ENCODE measurements at regions not wholly inside any gene's neighbourhood (a gene's known extent, or its start where the extent isn't known, plus 50 kb on each side); places are given as distances from the start of the nearest gene placed in this dataset.

DNA sequence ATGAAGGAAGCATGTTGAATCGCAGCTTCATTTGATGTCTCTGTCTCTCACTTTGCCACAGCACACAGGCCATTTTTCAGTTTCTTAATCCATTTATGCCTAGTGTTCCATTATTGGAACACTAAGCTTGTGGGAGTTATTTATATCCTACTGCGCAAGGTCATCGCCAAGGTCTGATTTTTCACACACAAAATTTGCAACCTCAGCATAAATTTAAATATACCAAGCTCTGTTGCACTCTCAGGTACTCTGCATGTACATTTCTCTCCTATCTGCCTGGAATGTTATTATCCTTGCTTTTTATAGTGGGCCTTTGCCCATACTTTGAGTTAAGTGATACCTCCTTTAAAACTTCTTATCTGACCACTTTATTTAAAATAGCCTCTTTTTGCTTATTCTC is 519.2 kb upstream of the TOM1L1 start:
- no peak overlapping the region for H3K27ac ChIP-seq
- H3K9me3 ChIP-seq (ENCODE audit: severe bottlenecking), result no peaks in the 10 kb centered on the region
- no peaks in the 10 kb centered on the region for H3K36me3 ChIP-seq
- H3K27me3 ChIP-seq (ENCODE audit: insufficient read depth, low read depth, severe bottlenecking), result no peaks in the 10 kb centered on the region
- TF ChIP-seq, protein P1, sequence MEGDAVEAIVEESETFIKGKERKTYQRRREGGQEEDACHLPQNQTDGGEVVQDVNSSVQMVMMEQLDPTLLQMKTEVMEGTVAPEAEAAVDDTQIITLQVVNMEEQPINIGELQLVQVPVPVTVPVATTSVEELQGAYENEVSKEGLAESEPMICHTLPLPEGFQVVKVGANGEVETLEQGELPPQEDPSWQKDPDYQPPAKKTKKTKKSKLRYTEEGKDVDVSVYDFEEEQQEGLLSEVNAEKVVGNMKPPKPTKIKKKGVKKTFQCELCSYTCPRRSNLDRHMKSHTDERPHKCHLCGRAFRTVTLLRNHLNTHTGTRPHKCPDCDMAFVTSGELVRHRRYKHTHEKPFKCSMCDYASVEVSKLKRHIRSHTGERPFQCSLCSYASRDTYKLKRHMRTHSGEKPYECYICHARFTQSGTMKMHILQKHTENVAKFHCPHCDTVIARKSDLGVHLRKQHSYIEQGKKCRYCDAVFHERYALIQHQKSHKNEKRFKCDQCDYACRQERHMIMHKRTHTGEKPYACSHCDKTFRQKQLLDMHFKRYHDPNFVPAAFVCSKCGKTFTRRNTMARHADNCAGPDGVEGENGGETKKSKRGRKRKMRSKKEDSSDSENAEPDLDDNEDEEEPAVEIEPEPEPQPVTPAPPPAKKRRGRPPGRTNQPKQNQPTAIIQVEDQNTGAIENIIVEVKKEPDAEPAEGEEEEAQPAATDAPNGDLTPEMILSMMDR (IDR thresholded peaks at IDR 0.05; ENCODE audit: low read depth, low read length), result no peak
- H3K4me3 ChIP-seq (ENCODE audit: low read depth, low read length), result no peak overlapping the region
- no peak for DNase-seq

DNA sequence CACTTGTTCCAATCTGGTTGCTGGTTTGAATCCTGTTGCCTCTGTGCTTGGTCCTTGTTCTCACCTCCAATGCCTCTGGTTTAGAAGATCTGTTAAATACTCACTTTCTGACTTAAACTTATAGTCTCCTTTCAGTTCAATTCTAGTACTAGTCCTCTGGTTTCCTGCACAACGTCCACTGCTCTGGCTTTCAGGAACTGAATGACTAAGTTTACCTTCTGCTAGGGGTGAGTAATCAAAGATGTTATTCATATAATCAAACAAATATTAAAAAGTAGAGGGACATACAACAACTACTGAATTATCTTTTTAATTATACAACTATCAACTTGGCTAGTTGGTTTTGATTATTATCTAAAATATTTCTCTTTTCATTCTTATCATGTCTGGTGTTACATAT is 496.4 kb upstream of the TOM1L1 start:
- H3K27ac ChIP-seq, result no peak overlapping the region
- H3K36me3 ChIP-seq, result no peaks in the 10 kb centered on the region
- DNase-seq, result no peak
- H3K27me3 ChIP-seq (ENCODE audit: insufficient read depth, low read depth, severe bottlenecking), result no peaks in the 10 kb centered on the region
- TF ChIP-seq, protein P1 (IDR thresholded peaks at IDR 0.05; ENCODE audit: low read depth, low read length), result no peak
- H3K9me3 ChIP-seq (ENCODE audit: severe bottlenecking), result no peaks in the 10 kb centered on the region
- no peak overlapping the region for H3K4me3 ChIP-seq (ENCODE audit: low read depth, low read length)

DNA sequence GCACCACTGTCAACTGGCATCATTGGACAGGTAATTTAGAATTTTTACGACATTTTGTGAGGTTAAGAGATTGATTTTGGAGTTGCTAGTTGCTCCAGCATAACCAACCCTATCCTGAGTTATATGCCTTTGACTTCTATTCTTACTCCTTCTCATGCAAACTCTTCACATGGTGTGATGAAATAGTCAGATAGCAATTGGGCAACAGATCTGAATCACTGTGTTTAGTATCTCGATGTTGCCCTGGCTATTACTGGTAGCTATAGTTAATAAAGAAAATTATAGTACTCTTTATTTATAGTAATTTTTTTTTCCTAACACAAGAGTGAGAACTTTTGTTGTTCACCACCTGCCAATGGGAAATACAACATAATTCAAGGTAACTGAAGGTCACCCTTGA is 494.8 kb upstream of the TOM1L1 start:
- no peak overlapping the region for H3K27ac ChIP-seq
- no peak overlapping the region for H3K4me3 ChIP-seq (ENCODE audit: low read depth, low read length)
- TF ChIP-seq, protein P1 (IDR thresholded peaks at IDR 0.05; ENCODE audit: low read depth, low read length), result no peak
- no peak for DNase-seq
- no peaks in the 10 kb centered on the region for H3K9me3 ChIP-seq (ENCODE audit: severe bottlenecking)
- no peaks in the 10 kb centered on the region for H3K36me3 ChIP-seq
- H3K27me3 ChIP-seq (ENCODE audit: insufficient read depth, low read depth, severe bottlenecking), result no peaks in the 10 kb centered on the region

DNA sequence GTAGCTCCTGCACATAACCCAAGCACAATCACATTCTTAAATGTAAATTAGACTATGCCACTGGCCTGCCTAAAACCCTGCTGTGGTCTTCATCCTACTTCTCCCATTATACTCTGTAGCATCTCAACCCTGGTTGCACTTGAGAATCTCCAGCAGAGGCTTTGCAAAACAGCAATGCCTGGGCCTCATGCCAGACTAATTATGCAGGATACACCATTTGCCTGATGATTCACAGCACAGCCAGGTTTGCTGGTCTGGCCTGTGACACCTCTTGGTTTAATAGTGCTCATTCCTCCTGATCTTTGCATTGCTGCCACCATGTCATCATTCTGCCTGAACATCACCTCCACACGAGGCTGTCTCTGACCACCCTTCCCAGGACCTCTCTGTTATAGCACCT is 491.9 kb upstream of the TOM1L1 start:
- Histone ChIP-seq H3K4me3 (ENCODE audit: low read depth, low read length) (no peak overlapping the region), H3K9me3 (ENCODE audit: severe bottlenecking) (no peaks in the 10 kb centered on the region), H3K27me3 (ENCODE audit: insufficient read depth, low read depth, severe bottlenecking) (no peaks in the 10 kb centered on the region), H3K27ac (no peak overlapping the region), H3K36me3 (no peaks in the 10 kb centered on the region)
- DNase-seq, result no peak
- TF ChIP-seq, protein P1 (IDR thresholded peaks at IDR 0.05; ENCODE audit: low read depth, low read length), result no peak

DNA sequence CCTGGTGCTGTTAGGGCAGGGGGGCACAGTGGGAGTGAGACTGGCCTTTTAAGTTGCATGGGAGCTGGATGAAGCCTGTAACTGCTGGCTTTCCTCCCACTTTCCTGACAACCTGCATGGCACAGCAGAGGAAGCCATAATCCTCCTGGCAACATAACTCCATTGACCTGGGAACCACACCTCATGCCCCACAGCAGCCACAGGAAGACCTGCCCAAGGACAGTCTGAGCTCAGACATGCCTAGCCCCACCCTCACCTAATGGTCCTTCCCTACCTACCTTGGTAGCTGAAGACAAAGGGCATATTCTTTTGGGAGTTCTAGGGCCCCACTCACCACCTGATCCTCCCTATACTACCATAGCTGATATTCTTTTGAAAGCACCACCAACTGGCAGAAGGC is 482.2 kb upstream of the TOM1L1 start:
- Histone ChIP-seq H3K27ac (no peak overlapping the region), H3K36me3 (no peaks in the 10 kb centered on the region), H3K27me3 (ENCODE audit: insufficient read depth, low read depth, severe bottlenecking) (no peaks in the 10 kb centered on the region), H3K9me3 (ENCODE audit: severe bottlenecking) (no peaks in the 10 kb centered on the region), H3K4me3 (ENCODE audit: low read depth, low read length) (no peak overlapping the region)
- no peak for DNase-seq
- TF ChIP-seq, protein P1 (IDR thresholded peaks at IDR 0.05; ENCODE audit: low read depth, low read length), result no peak

DNA sequence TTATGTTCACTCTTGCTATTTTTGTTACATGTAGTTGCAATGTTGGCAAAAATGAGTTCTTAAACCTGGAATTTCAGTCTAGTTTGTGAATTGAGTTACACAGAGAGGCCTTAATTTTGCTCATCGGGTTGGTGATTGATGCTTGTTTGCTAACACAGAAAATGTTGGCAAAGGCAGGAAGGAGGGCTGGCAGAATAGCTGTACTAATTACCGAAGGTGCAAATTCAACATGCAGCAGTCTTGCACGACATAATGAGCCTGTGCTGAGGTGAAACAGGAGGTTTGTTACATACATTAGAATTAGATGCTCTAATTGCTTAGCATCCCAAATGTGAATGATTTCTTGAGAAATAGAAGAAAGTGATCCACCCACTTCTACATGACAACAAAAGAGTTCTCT is 475.0 kb upstream of the TOM1L1 start:
- H3K27me3 ChIP-seq (ENCODE audit: insufficient read depth, low read depth, severe bottlenecking), result no peaks in the 10 kb centered on the region
- DNase-seq, result no peak
- no peak overlapping the region for H3K27ac ChIP-seq
- H3K36me3 ChIP-seq, result no peaks in the 10 kb centered on the region
- TF ChIP-seq, protein P1 (IDR thresholded peaks at IDR 0.05; ENCODE audit: low read depth, low read length), result no peak
- H3K4me3 ChIP-seq (ENCODE audit: low read depth, low read length), result no peak overlapping the region
- no peaks in the 10 kb centered on the region for H3K9me3 ChIP-seq (ENCODE audit: severe bottlenecking)
